NCI-H524 (cell line): ENCODE measurements at regions not wholly inside any gene's neighbourhood (a gene's known extent, or its start where the extent isn't known, plus 50 kb on each side); places are given as distances from the start of the nearest gene placed in this dataset.
"Not testable (repeated sequence)": the region's sequence is repeated elsewhere in the genome, so short reads cannot be mapped to it uniquely, and the experiment has no call there.

Experiments
- DNase-seq, 2 experiments: peaks; one replicate each; lab custom pipeline; 2025; lab: John Stamatoyannopoulos, UW

DNA sequence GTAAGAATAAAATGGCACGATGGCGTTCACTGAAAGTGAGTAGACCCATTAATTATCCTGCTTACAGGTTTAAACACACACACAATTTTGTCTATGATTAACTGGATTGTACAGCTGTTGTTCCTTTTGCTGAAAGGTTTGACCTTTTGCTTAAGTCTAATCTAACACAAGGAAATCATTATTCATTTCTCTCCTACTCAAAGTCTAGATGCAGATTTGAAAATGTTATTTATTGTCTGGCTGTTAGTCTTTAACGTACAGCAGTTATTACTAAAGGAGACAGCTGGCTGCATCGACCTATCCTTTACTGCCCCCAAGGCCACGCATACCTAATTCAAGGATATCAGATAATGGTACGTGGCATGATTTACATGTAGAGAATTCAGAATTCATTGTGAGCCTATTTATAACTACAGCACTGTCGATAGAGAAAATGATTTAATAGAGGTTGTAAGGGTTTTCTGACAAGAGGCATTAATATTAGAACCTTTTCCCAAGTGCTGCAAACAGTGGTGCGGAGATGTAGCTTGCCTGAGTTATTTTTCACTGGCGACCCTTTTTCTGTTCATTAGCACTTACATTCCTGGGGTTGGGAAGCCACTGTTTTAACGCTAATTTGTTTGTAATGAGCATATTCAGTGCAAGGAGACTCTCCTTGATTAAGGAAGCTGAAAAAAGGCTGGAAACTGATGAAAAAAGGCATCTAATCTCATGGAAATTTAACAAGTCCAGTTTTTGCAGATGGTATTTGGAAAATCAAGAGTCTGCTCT lies 368.4 kb upstream of the GRAMD2B start:
- DNase-seq, result peak in 1 of 2 experiments; percentile 44

DNA sequence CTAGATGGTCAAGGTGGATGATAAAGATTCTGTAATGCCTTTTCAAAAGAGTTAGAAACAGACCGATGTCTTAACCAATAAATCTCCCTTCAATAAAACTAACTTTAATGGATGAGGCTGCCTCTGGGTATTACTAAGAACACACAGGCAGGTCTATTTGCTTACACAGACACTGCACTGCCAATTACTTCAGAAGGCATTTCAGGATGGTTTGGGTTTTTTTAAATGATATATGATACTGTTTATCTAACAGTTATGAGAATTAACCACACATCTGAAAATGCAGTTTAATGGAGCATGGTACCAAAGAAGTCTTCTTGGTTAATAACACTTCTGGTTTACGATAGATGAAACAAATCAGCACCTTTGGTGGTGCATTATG lies 367.9 kb upstream of the GRAMD2B start:
- DNase-seq, result no peak

DNA sequence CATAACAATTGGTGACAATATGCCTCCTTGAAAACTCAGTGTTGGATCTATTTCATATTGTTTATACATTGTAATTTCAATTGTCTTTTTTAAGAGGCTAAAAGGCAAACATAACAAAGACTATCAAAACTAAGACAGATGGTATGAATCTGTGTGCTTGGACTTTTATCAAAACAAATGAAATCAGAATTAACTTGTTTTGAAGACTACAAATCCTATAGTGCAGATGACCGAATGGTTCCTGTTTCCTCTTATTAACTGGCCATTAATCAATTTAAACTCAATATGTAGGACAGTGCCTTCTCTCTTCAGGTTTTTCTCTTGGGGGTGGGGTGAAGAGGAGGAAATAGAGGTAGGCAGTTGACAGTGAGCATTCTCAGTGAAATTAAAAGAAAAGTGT lies 366.9 kb upstream of the GRAMD2B start:
- no peak for DNase-seq

DNA sequence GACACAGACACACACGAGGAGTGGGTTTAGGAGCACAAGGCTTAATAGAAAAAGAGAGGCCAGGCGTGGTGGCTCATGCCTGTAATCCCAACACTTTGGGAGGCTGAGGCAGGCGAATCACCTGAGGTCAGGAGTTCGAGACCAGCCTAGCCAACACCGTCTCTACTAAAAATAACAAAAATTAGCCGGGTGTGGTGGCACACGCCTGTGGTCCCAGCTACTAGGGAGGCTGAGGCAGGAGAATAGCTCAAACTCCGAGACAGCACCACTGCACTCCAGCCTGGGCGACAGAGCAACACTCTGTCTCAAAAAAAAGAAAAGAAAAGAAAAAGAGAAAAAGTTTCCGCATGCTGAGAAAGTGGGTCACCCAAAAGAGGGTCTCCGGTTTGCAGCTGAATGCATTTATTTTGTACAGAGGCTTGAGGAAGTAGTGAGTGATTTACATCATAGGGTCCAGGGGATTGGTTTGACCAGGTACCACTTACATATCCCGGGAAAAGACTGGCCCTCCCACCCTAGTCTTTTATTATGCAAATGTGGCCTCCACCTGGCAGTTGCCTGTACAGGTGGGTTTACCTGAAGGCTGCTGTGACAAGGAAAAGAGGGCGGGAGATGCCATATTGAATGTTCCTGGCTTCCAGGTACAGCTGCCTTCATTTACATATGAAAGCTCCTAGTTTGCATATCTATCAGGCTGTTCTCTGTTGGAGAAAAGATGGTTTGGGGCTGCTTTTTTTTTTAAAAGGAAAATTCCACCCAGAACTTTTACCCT lies 366.2 kb upstream of the GRAMD2B start:
- DNase-seq, result no peak

DNA sequence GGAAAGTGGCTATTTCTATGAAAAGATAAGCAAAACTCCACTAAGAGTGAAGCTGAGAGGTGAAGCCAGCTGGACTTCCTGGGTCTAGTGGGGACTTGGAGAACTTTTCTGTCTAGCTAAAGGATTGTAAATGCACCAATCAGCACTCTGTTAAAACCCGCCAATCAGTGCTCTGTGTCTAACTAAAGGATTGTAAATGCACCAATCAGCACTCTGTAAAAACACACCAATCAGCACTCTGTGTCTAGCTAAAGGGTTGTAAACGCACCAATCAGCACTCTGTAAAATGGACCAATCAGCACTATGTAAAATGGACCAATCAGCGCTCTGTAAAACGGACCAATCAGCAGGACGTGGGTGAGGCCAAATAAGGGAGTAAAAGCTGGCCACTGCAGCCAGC lies 364.8 kb upstream of the GRAMD2B start:
- DNase-seq, result not testable (repeated sequence)

DNA sequence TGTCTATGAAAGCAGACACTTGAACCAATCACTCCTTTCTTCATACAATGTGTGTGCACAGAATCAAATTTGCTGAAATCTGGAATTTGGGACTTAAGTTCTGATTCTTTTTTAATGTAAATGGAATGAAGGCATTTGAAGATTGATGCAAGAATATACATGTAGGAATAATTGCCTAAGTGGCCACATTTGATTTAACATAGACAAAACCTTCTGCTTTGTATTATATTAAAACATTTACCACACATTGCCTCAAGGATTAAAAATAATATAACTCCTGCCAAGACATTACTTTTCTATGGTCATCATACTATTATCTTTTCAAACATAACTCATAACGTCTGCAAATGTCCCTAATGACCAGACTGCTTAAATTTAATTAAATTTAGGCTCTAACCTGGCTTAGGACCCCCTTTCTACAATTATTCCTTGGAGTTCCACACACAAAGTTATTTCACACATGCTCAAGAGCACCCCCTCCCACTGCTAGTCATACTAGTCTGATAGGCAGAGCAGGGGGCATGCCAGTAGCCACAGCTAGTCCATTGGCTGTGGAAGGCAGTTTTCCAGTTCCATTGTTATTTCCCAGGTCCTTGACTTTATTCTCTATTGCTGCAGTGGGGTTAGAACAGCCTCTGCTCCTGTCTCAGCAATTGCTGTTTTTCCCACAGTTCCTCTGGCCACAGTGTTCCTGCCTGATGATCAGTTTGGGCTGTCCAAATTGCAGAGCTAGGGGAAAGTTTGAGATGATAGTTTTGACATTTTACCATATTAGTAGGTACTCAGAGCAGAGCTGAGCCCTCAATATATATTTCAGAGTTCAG lies 360.6 kb upstream of the GRAMD2B start:
- no peak for DNase-seq

DNA sequence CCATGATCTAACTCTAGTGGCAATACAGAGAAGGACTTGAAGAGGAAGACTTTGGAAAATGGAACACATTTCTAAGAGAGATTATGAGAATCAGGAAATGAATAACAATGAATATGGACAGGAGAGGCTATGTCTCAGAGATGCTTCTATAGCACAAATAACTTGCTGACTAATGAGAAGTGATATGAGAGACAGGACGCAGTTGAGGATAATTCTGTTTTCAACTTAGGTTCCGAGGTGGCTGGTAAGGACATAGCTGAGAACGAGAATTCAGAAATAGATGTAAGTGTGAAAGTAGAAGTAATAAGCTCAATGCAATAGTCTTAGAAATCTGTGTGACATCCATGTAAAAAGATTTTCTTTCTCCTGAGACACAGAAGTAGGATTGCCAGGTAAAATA lies 358.1 kb upstream of the GRAMD2B start:
- no peak for DNase-seq

DNA sequence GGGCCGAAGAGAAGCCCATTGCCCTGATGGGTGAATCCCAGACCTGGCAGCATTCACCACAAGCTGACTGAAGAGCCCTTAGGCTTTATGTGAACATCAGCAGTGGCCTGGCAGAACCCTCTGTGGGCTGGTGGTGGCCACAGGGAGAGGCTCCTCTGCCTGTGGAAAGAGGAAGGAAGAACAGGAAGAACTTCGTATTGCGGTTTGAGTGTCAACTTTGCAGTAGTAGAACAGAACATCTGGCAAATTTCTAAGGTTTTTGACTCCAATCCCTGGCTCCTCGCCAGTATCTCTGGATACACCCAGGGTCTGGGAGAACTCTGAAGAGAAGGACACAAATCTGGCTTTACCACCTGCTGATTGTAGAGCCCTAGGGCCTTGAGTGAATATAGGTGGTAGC lies 356.4 kb upstream of the GRAMD2B start:
- DNase-seq, result no peak

DNA sequence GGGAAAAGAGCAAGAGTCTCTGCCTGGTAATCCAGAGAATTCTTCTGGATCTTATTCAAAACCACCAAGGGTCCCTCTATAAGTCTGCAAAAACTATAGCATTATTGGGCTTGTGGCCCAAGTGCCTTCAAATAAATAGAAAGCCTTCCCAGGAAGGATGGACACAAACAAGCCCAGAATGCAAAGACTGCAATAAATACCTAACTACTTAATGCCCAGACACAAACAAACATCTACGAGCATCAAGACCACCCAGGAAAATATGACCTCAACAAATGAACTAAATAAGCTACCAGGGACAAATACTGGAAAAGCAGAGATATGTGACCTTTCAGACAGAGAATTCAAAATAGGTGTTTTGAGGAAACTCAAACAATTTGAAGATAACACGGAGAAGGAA lies 355.8 kb upstream of the GRAMD2B start:
- DNase-seq, result no peak

DNA sequence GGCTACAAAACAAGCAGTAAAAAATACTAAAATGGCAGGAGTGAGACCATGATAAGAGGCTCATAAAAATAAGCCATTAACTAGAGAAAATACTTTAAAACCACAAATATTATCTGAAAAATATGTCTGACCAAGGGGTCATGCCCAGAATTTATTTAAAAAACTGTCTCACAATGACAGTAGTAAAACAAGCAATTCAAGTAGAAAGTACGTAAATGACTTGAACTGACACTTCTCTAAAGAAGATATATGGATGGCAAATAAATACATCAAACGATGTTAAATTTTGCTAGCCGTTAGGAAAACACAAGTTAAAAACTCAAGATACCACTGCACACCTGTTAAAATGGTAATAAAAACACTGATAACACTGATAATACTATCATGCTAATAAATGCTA lies 353.9 kb upstream of the GRAMD2B start:
- DNase-seq, result no peak

DNA sequence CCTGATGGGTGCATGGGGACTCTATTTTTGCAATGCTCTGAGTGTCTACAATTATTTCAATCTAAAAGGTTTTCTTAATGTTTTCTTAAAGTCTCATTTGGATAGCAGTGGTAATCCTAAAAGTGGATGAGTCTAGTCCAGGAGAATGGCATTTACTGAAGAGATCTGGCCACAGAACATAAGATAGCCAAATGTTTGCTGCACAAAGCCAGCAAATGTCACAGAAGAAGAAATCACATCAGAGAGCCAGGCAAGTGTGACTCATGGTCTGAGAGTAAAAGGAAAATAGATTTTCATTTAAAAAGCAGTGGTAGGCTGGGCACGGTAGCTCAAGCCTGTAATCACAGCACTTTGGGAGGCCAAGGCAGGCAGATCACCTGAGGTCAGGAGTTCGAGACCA lies 352.7 kb upstream of the GRAMD2B start:
- DNase-seq, result no peak

DNA sequence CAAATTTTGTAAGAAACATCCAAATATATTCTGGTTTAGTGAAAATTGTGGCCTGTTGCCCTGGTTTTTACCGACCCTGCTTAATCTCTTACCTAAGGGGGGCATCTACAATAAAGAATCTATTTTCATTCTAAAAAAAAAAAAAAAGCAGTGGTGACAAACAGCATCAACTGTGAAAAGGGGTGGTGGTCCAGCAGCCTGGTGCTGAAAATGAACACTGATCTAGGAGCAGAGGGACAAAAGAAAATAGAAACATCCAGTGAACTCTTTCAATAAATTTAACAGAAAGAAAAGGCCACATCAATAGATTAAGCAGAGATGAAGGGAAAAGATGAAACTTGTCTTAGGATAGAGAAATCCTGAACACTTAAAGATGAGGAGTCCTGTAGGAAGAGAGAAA lies 348.7 kb upstream of the GRAMD2B start:
- DNase-seq, result no peak

DNA sequence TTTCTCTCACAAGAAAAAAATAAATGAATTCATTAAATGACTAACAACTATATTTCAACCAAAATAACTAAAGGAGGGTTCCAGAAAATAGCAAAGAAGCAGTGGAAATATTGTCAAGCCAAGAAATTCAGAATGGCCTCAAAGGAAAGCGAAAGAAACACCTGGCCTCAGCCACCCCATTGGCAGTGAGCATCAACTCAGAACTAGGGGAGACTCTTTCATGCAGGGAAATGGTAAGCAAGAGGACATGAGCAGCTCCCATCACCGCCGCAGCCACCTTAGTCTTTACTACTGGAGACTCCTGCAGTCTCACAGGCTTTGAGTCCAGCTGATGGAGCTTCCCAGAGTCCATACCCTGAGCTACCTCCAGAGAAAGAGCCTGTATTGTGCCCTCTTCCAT lies 343.9 kb upstream of the GRAMD2B start:
- DNase-seq, result no peak

DNA sequence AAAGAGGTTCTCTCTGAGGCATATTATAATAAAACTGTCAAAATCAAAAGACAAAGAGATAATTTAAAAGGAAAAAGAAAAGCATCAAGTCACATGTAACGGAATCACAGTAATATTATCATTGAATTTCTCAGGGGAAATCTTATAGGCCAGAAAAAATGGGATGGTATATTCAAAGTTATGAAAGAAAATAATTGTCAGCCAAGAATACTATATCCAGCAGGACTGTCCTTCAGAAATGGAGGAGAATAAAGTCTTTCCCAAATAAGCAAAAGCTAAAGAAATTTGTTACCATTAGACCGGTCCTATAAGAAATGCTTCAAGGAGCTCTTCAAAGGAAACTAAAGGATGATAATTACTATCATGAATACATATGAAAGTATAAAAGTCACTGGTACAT lies 342.0 kb upstream of the GRAMD2B start:
- DNase-seq, result no peak

DNA sequence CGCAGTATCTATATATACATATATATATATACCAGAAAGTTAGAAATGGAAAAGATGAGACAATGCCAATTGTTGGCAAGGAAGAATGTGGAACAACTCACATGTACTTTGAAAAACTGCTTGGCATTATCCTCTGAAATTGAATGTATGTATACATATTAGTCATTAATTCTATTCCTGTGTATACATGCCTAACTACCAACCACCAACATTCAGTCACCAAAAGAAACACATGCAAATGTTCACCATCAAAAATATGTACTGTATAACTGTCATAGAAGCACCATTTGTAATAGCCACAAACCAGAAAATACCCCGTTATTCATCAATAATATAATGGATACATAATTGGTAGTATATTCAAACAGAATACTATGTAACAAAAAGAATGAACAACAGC lies 330.2 kb upstream of the GRAMD2B start:
- no peak for DNase-seq

DNA sequence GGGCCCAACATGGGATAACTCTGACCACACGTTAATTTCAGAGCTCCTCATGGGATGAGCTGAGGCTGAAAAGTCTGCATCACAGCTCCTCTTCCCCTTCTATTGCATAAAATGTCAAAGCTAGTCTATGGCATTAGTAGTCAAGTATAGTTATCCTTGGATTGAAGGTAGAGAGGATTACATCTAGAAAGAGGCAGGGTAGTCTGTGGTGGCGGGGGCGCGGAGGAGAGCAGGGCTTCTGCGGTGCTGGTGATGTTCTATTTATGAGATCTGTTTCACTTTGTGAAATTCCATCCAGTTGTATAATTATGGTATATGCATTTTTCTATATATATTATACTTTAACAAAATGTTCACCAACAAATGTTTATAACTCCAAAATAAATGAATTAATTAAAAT lies 329.5 kb upstream of the GRAMD2B start:
- DNase-seq, result no peak

DNA sequence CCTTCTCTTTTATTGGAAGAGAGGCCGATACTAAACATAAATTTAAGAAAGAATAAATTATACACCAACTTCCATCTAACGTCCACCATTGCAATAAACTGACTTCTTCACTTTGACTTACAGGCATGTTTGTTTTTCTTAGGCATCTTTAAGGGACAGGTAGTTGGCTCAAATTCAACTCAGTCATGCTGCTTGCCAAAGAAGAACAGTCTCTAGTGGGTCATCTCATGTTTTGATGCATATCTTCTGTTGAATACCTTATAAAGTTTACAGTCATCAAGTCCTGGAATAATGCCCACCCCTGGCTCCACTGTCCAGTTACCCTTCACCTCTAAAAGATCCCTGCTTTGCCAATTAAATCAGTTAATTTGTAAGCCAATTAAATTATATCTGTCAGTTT lies 328.2 kb upstream of the GRAMD2B start:
- no peak for DNase-seq

DNA sequence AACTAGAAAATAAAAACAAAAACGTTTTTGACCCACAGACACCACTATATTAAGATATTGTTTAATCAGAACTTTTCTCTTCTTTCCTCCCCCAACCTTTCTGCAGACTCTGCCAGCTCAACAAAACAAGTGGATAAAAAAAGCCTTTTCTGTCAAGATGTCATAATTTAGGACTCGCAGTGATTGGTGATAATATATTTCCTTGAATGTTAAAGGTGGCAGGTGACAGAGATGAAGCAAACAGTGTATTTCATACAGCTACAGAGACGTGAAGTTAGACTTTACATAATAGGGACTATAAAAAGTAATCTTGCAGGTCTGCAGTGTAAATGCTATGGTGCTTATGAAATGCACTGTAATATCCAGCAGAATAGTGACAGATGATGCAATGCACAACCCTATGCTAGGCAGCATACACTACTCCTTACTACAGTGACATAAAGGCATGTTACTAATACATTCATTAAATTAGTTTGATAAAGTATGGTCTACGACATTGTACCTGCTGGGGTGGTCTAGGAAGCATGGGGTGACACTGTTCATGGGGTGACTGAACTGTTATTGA lies 326.7 kb upstream of the GRAMD2B start:
- DNase-seq, result no peak

DNA sequence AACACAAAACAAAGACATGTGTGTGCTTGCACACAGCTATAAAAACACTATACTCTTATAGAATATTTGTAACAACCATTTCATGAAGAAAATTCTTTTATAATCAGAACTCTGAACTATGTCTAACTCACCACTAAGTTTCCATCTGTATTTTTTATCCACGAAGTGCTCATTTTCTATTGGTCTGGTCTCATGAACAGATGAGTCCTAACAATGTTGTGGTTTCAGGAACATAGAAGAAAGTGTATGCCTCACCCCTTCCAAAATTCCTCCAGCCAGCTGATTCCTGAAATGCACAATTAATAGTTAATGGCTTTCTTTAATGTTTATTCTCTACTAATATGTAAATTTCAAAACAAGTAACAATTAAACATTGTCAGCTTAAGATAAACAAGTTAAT lies 325.3 kb upstream of the GRAMD2B start:
- DNase-seq, result no peak

DNA sequence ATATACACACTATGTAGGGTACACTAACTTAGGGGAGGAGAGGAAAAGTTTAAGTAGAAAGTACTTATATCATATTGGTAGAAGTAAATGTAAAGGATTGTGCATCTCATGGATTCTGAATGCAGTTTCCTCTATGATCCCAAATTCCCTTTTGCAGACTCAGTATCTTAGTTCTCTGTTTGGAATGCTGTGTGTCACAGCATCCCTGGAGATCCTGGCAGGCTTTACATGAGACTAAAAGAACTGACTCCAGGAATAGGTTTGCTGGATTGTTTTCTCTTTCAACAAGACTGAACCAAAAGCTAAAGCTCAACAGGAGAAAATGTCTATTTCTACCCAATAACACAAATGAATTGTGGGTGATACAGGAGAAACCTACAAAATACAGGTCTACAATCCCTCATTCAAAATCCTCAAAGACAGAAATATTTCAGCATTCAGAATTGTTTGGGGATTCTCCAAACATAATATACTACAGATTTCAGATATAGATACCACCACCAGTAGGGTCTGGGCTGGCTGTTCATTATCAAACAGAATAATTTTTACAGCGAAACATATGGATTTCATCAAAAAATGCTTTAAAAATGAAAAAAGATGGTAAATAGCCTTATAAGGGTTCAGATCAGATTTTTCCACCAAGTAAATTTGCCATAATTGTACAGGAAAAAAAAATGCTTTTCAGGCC lies 324.7 kb upstream of the GRAMD2B start:
- no peak for DNase-seq

DNA sequence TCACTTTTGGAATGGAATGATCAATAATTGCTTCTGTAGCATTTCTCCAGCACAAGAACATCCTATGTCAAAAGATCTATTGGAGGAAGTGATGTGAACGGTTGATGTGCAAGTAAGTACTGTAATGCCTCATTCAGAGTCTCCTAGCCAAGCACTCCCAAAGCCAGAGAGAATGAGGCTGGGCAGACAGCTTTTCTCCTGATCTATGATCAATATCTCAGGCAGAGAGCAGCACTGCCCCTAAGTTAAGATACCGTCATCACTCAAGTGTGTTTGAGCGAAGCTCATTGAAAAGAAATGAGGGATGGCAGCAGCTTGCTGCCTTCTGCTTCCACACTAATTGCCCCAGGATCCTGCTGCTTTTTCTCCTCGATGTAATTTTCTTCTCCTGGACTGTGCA lies 324.1 kb upstream of the GRAMD2B start:
- no peak for DNase-seq

DNA sequence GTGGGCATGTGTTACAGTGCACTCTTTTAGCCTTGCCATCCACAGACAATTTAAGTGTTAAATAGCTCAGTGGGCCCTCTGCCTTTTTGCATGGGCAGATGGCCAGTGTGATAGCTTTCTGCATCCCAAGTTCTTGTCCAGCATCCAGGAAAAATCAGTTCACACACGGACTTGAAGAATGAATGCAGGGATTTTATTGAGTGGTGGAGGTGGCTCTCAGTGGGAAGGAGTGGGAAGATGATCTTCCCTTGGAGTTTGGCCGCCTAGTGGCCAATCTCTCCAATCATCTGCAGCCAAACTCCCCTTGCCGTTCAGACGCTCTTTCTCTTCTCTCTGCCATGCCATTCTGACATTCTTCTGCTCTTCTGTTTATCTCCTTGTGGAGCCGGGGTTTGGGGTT lies 322.4 kb upstream of the GRAMD2B start:
- no peak for DNase-seq
